ENCODE measurements at regions not wholly inside any gene's neighbourhood (a gene's known extent, or its start where the extent isn't known, plus 50 kb on each side); places are given as distances from the start of the nearest gene placed in this dataset.

DNA sequence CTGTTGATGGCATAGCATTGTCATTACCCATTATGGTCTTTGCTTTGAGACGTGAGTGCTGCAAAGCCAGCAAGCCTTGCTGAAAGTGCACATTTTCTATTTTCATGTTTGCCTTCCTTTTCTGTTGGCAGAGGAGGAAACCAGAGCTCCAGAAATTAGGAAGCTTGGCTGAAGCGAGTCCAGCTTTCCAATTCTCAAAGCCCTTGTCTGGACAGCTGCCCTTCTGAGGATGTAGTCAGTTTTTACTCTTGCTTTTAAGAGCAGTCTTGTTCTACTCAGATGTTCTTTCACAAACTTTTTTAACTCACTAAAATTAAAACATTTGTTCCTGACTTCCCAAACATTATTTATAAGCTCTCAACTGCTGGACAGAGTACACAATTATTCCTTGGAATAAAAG lies 93.8 kb downstream of the ICOS start:
- H3K9me3 Mint-ChIP-seq = no peaks in the 10 kb centered on the region
- CTCF ChIA-PET = no interaction called here
- 100% methylated on average over 2 of the region's 2 CpGs for WGBS (ENCODE audit: insufficient coverage)

DNA sequence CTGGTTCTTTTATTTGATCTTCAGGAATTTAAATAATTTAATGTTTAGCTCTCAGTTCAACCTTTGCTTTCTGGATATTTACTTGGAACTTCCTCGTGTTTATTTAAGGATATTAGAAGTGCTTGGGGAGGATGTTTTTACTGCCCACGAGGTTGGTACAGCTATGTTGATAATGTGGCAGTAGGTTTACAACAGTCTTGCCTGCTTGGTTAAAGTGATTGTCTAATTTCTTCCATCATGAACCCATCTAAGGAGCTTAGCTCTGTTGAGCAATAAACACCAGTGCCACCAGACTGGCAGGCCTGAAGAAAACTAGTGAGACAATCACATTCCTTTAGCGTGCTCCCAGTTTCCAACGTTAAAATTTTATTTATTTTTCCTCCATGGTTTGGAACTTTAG lies 94.5 kb downstream of the ICOS start:
- no peak for DNase-seq

More for the DNA sequence above, 93.8 kb downstream of the ICOS start:
- no peaks in the 10 kb centered on the region for H3K36me3 ChIP-seq (ENCODE audit: control insufficient read depth in 2 of 2, extremely low read depth in 1 of 2, insufficient read depth in 1 of 2, low read length in 1 of 2)
- Mint-ChIP-seq H3K27me3 (no peaks in the 10 kb centered on the region), H3K4me3 (no peak overlapping the region), H3K4me1 (peaks cover 14 to 16% (median 15%) of the 10 kb centered on the region in 3 donors), H3K27ac (no peak overlapping the region), H3K36me3 (no peaks in the 10 kb centered on the region)
- DNase-seq (no peak), ATAC-seq (replicated peaks in 1 of 4) (no peak)
- no peak overlapping the region for H3K27ac ChIP-seq (ENCODE audit: low read length)
- POLR2A ChIA-PET = no interaction called here
- H3K4me1 ChIP-seq (ENCODE audit: control insufficient read depth in 1 of 2, extremely low read depth in 1 of 2, insufficient read depth in 2 of 2, low read length in 2 of 2) = peaks cover 0 to 3% of the 10 kb centered on the region in 2 experiments
- no peaks in the 10 kb centered on the region for H3K27me3 ChIP-seq (replicated peaks in 1 of 2; ENCODE audit: control insufficient read depth in 2 of 2, extremely low read depth in 1 of 2, insufficient read depth in 2 of 2, low read length in 1 of 2)
- no peaks in the 10 kb centered on the region for H3K9me3 ChIP-seq
- H3K4me3 ChIP-seq (ENCODE audit: control insufficient read depth in 1 of 2, extremely low read depth in 1 of 2, low read length in 1 of 2) = no peak overlapping the region

GRCh38 chr2:204032301-204032700 lies 95.7 kb downstream of the ICOS start:
- POLR2A ChIA-PET = interaction anchor here in 1 of 2 donors (0.9 kb wide), 1 partner anchor 9 kb away, joined by 4 read pairs; no protein-coding TSS in a partner anchor
- Mint-ChIP-seq H3K4me1 (peaks cover 0 to 6% (median 6%) of the 10 kb centered on the region in 3 donors), H3K36me3 (no peaks in the 10 kb centered on the region), H3K27me3 (no peaks in the 10 kb centered on the region), H3K9me3 (no peaks in the 10 kb centered on the region), H3K27ac (no peak overlapping the region), H3K4me3 (no peak overlapping the region)
- Histone ChIP-seq H3K4me1 (ENCODE audit: control insufficient read depth in 1 of 2, extremely low read depth in 1 of 2, insufficient read depth in 2 of 2, low read length in 2 of 2) (no peaks in the 10 kb centered on the region), H3K27ac (ENCODE audit: low read length) (no peak overlapping the region), H3K9me3 (no peaks in the 10 kb centered on the region), H3K27me3 (replicated peaks in 1 of 2; ENCODE audit: control insufficient read depth in 2 of 2, extremely low read depth in 1 of 2, insufficient read depth in 2 of 2, low read length in 1 of 2) (no peaks in the 10 kb centered on the region), H3K4me3 (ENCODE audit: control insufficient read depth in 1 of 2, extremely low read depth in 1 of 2, low read length in 1 of 2) (no peak overlapping the region), H3K36me3 (ENCODE audit: control insufficient read depth in 2 of 2, extremely low read depth in 1 of 2, insufficient read depth in 1 of 2, low read length in 1 of 2) (no peaks in the 10 kb centered on the region)
- DNase-seq (no peak), ATAC-seq (replicated peaks in 1 of 4) (no peak)
- CTCF ChIA-PET = interaction anchor here in 1 of 2 donors (0.5 to 1.2 kb wide), 2 partner anchors 8 to 9 kb away, joined by 4 to 7 read pairs; no protein-coding TSS in a partner anchor
- WGBS (ENCODE audit: insufficient coverage) = no CpG with 5 or more reads among the region's 1 CpG

More for the DNA sequence above, 94.5 kb downstream of the ICOS start:
- no peaks in the 10 kb centered on the region for H3K9me3 Mint-ChIP-seq
- no peak overlapping the region for H3K4me3 ChIP-seq (ENCODE audit: control insufficient read depth in 1 of 2, extremely low read depth in 1 of 2, low read length in 1 of 2)
- H3K36me3 ChIP-seq (ENCODE audit: control insufficient read depth in 2 of 2, extremely low read depth in 1 of 2, insufficient read depth in 1 of 2, low read length in 1 of 2) = no peaks in the 10 kb centered on the region
- H3K27me3 Mint-ChIP-seq = no peaks in the 10 kb centered on the region
- H3K27ac Mint-ChIP-seq = no peak overlapping the region
- H3K36me3 Mint-ChIP-seq = no peaks in the 10 kb centered on the region
- no peak for ATAC-seq (replicated peaks in 1 of 4)
- POLR2A ChIA-PET = no interaction called here
- no peaks in the 10 kb centered on the region for H3K9me3 ChIP-seq
- peaks cover 8 to 16% (median 15%) of the 10 kb centered on the region in 3 donors for H3K4me1 Mint-ChIP-seq
- CTCF ChIA-PET = interaction anchor here in 1 of 2 donors (0.5 kb wide), 1 partner anchor 233 kb away, joined by 4 read pairs; no protein-coding TSS in a partner anchor
- no peak overlapping the region for H3K27ac ChIP-seq (ENCODE audit: low read length)
- WGBS (ENCODE audit: insufficient coverage) = 62% methylated on average over 2 of the region's 4 CpGs
- H3K4me1 ChIP-seq (ENCODE audit: control insufficient read depth in 1 of 2, extremely low read depth in 1 of 2, insufficient read depth in 2 of 2, low read length in 2 of 2) = peaks cover 0 to 3% of the 10 kb centered on the region in 2 experiments
- H3K27me3 ChIP-seq (replicated peaks in 1 of 2; ENCODE audit: control insufficient read depth in 2 of 2, extremely low read depth in 1 of 2, insufficient read depth in 2 of 2, low read length in 1 of 2) = no peaks in the 10 kb centered on the region
- H3K4me3 Mint-ChIP-seq = no peak overlapping the region

DNA sequence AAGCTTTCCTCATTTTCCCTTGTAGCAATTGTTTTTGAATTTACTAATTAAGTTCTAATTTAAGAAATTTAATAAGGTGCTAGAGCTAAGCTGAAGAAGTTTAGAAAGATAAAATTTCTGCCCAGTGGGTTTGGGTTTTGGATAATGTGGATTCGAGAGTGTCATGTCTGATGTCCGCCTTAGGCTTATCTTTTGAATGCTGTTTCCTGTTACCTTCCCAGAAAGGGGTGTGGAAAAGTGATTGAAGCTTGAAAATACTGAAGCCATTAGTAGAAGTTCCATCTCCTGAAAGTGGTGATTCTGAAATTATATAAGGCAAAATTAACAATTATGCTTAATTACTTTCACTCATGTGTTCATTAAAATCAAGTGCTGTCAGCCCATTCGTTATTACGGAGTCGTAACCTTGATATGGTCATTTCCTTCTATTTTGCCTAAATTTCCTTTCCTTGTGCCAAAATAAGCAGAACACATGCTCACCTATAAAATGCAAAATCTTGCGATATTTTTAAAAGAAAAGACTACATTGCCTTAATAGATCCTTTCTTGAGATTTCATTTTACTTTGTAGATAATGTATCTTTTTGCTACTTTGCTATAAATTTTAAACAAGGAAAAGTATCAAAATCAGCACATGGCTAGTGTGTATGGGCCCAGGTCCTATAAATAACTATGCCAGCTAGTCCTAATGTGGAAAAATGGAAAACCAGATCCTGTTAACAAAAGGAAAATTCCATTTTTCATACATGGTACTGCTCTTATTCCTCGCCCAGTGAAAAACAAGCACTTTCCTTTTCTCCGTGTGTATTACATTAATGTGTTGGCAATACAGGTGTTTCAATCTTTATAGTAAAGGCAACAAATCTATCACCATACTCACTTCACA lies 97.3 kb downstream of the ICOS start:
- Histone ChIP-seq H3K27me3 (replicated peaks in 1 of 2; ENCODE audit: control insufficient read depth in 2 of 2, extremely low read depth in 1 of 2, insufficient read depth in 2 of 2, low read length in 1 of 2) (no peaks in the 10 kb centered on the region), H3K4me1 (ENCODE audit: control insufficient read depth in 1 of 2, extremely low read depth in 1 of 2, insufficient read depth in 2 of 2, low read length in 2 of 2) (no peaks in the 10 kb centered on the region), H3K9me3 (no peaks in the 10 kb centered on the region), H3K4me3 (ENCODE audit: control insufficient read depth in 1 of 2, extremely low read depth in 1 of 2, low read length in 1 of 2) (no peak overlapping the region), H3K36me3 (ENCODE audit: control insufficient read depth in 2 of 2, extremely low read depth in 1 of 2, insufficient read depth in 1 of 2, low read length in 1 of 2) (no peaks in the 10 kb centered on the region), H3K27ac (ENCODE audit: low read length) (no peak overlapping the region)
- H3K4me3 Mint-ChIP-seq = no peak overlapping the region
- H3K27me3 Mint-ChIP-seq = no peaks in the 10 kb centered on the region
- DNase-seq (no peak), ATAC-seq (replicated peaks in 1 of 4) (no peak)
- H3K4me1 Mint-ChIP-seq = no peaks in the 10 kb centered on the region
- no peaks in the 10 kb centered on the region for H3K9me3 Mint-ChIP-seq
- no peak overlapping the region for H3K27ac Mint-ChIP-seq
- WGBS (ENCODE audit: insufficient coverage) = 97% methylated on average over 4 of the region's 8 CpGs
- POLR2A ChIA-PET = no interaction called here
- no peaks in the 10 kb centered on the region for H3K36me3 Mint-ChIP-seq
- CTCF ChIA-PET = no interaction called here

GRCh38 chr2:204036706-204037105 lies 100.1 kb downstream of the ICOS start:
- POLR2A ChIA-PET = no interaction called here
- no peaks in the 10 kb centered on the region for H3K4me1 ChIP-seq (ENCODE audit: control insufficient read depth in 1 of 2, extremely low read depth in 1 of 2, insufficient read depth in 2 of 2, low read length in 2 of 2)
- H3K27ac Mint-ChIP-seq = no peak overlapping the region
- no peaks in the 10 kb centered on the region for H3K27me3 Mint-ChIP-seq
- no peaks in the 10 kb centered on the region for H3K27me3 ChIP-seq (replicated peaks in 1 of 2; ENCODE audit: control insufficient read depth in 2 of 2, extremely low read depth in 1 of 2, insufficient read depth in 2 of 2, low read length in 1 of 2)
- no peaks in the 10 kb centered on the region for H3K4me1 Mint-ChIP-seq
- H3K9me3 Mint-ChIP-seq = no peaks in the 10 kb centered on the region
- DNase-seq (no peak), ATAC-seq (replicated peaks in 1 of 4) (no peak)
- H3K9me3 ChIP-seq = no peaks in the 10 kb centered on the region
- H3K27ac ChIP-seq (ENCODE audit: low read length) = no peak overlapping the region
- CTCF ChIA-PET = interaction anchor here in 1 of 2 donors (0.7 kb wide), 1 partner anchor 67 kb away, joined by 4 read pairs; no protein-coding TSS in a partner anchor
- H3K36me3 ChIP-seq (ENCODE audit: control insufficient read depth in 2 of 2, extremely low read depth in 1 of 2, insufficient read depth in 1 of 2, low read length in 1 of 2) = peaks cover 0 to 2% of the 10 kb centered on the region in 2 donors
- no CpG with 5 or more reads among the region's 4 CpGs for WGBS (ENCODE audit: insufficient coverage)
- no peak overlapping the region for H3K4me3 ChIP-seq (ENCODE audit: control insufficient read depth in 1 of 2, extremely low read depth in 1 of 2, low read length in 1 of 2)
- no peaks in the 10 kb centered on the region for H3K36me3 Mint-ChIP-seq
- no peak overlapping the region for H3K4me3 Mint-ChIP-seq

- WGBS (ENCODE audit: insufficient coverage) = no CpG with 5 or more reads among the region's 2 CpGs
- peaks cover 0 to 2% of the 10 kb centered on the region in 2 donors for H3K36me3 ChIP-seq (ENCODE audit: control insufficient read depth in 2 of 2, extremely low read depth in 1 of 2, insufficient read depth in 1 of 2, low read length in 1 of 2)
- H3K4me3 ChIP-seq (ENCODE audit: control insufficient read depth in 1 of 2, extremely low read depth in 1 of 2, low read length in 1 of 2) = no peak overlapping the region
- H3K27me3 ChIP-seq (replicated peaks in 1 of 2; ENCODE audit: control insufficient read depth in 2 of 2, extremely low read depth in 1 of 2, insufficient read depth in 2 of 2, low read length in 1 of 2) = no peaks in the 10 kb centered on the region
- no peaks in the 10 kb centered on the region for H3K9me3 ChIP-seq
- DNase-seq (no peak), ATAC-seq (replicated peaks in 1 of 4) (no peak)
- POLR2A ChIA-PET = interaction anchor here in 1 of 2 donors (0.6 kb wide), 1 partner anchor 765 kb away, joined by 8 read pairs; no protein-coding TSS in a partner anchor
- no peaks in the 10 kb centered on the region for H3K4me1 ChIP-seq (ENCODE audit: control insufficient read depth in 1 of 2, extremely low read depth in 1 of 2, insufficient read depth in 2 of 2, low read length in 2 of 2)
- H3K27ac Mint-ChIP-seq = no peak overlapping the region
- no peak overlapping the region for H3K27ac ChIP-seq (ENCODE audit: low read length)
- no peaks in the 10 kb centered on the region for H3K9me3 Mint-ChIP-seq
- no peaks in the 10 kb centered on the region for H3K4me1 Mint-ChIP-seq
- H3K4me3 Mint-ChIP-seq = no peak overlapping the region
- H3K27me3 Mint-ChIP-seq = no peaks in the 10 kb centered on the region
- no peaks in the 10 kb centered on the region for H3K36me3 Mint-ChIP-seq
- CTCF ChIA-PET = interaction anchor here in 1 of 2 donors (0.7 kb wide), 1 partner anchor 67 kb away, joined by 4 read pairs; no protein-coding TSS in a partner anchor
Observed at GRCh38 chr2:204037286-204037685, 100.7 kb downstream of the ICOS start.

Measured in T-cell (primary cell).